ENCODE measurements at regions not wholly inside any gene's neighbourhood (a gene's known extent, or its start where the extent isn't known, plus 50 kb on each side); places are given as distances from the start of the nearest gene placed in this dataset.

DNA sequence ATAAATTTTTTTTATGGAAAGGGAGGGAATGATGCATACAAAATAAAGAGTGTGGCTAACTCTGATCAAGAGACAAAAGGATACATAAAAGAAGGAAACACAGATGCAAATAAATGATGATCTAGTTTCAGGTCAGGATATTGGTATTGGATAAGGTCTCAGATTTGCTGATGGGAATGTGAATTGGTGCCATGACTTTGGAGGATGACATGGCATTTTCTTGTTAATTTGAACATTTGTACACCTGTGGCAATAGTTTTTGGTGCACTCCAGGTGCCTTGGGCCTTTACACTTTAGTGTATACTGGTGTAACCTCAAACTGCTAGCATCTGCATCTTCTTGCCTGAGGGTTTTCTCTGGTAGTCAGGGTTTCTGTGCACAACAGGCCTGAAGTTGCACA lies 279.3 kb downstream of the TMEM121 start:
- Histone ChIP-seq H3K27me3 (no peaks in the 10 kb centered on the region), H3K4me3 (no peak overlapping the region), H3K4me1 (replicated peaks in 1 of 2) (no peaks in the 10 kb centered on the region), H3K27ac (no peak overlapping the region), H3K36me3 (replicated peaks in 1 of 2) (no peaks in the 10 kb centered on the region), H3K9me3 (replicated peaks in 1 of 3) (peaks cover 0 to 5% (median 0%) of the 10 kb centered on the region in 3 donors)
- intact Hi-C loops (cut with DNase I) = no loop called here
- TF ChIP-seq, protein P1, sequence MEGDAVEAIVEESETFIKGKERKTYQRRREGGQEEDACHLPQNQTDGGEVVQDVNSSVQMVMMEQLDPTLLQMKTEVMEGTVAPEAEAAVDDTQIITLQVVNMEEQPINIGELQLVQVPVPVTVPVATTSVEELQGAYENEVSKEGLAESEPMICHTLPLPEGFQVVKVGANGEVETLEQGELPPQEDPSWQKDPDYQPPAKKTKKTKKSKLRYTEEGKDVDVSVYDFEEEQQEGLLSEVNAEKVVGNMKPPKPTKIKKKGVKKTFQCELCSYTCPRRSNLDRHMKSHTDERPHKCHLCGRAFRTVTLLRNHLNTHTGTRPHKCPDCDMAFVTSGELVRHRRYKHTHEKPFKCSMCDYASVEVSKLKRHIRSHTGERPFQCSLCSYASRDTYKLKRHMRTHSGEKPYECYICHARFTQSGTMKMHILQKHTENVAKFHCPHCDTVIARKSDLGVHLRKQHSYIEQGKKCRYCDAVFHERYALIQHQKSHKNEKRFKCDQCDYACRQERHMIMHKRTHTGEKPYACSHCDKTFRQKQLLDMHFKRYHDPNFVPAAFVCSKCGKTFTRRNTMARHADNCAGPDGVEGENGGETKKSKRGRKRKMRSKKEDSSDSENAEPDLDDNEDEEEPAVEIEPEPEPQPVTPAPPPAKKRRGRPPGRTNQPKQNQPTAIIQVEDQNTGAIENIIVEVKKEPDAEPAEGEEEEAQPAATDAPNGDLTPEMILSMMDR (IDR thresholded peaks at IDR 0.05) = no peak
- no peak for TF ChIP-seq POLR2A (IDR thresholded peaks at IDR 0.05)
- no peak for DNase-seq

DNA sequence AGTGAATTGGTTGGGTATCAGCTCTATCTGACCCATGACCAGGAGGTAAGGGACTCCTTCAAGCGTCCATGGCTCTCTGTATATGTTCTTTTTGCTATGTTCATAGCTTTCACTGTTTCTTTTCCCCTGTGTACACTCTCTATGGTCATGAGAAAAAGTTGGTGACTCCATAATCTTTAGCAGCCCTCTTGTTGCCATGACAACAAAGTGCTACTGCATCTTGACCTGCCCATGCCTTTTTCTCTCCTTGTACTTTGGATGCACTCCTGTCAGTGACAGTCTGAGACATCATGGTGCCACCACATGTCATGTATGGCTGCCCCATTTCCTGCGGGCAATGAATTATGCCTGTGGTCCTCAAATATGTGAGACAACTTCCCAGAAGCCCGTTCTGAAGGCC lies 280.2 kb downstream of the TMEM121 start:
- H3K4me3 ChIP-seq = no peak overlapping the region
- H3K4me1 ChIP-seq (replicated peaks in 1 of 2) = no peaks in the 10 kb centered on the region
- no peak for DNase-seq
- TF ChIP-seq, protein P1 (IDR thresholded peaks at IDR 0.05) = no peak
- TF ChIP-seq POLR2A (IDR thresholded peaks at IDR 0.05) = no peak
- peaks cover 0 to 5% (median 0%) of the 10 kb centered on the region in 3 donors for H3K9me3 ChIP-seq (replicated peaks in 1 of 3)
- no peaks in the 10 kb centered on the region for H3K36me3 ChIP-seq (replicated peaks in 1 of 2)
- no peaks in the 10 kb centered on the region for H3K27me3 ChIP-seq
- 42 to 57% (median 44%) methylated on average over 3 of the region's 3 CpGs for WGBS, 4 donors
- intact Hi-C loops (cut with DNase I) = no loop called here
- H3K27ac ChIP-seq = no peak overlapping the region

DNA sequence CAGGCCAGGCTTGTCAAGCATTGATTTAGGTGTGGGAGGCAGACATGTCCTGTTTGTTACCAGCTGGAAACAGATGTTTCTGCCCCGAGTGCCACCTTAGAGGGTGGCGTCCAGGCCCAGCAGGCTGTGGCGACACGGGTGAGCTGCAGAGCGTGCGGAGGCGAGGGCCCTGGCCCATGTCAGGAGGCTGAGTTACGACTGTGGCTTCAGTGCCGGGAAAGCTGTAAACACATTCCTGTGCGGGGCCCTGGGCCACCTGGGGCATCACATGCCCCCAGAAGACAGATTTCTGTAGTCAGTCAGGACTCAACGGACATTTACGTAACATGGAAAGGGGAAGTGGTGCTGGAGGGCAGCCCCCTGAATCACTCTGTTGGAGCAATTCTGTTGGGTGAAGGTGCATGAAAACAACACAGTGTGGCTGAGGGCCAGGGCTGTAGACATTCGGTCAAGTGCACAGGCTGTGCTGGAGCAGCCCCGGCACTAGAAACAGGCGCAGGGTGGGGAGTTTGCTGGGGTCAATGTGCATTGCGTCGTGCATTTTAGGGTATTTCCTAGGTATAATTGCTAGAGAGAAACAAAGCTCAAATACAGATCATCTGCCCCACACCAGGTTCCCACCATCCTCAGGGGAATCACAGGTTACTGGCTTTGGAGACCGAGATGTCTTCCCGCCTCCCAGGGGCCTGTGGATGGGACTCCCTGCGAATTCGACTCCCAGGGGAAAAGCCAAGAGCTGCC lies 291.8 kb downstream of the TMEM121 start:
- DNase-seq = no peak
- 55 to 73% (median 62%) methylated on average over 11 to 21 of the region's 21 CpGs for WGBS, 4 donors
- Histone ChIP-seq H3K9me3 (replicated peaks in 1 of 3) (no peaks in the 10 kb centered on the region), H3K4me3 (no peak overlapping the region), H3K27me3 (no peaks in the 10 kb centered on the region), H3K27ac (no peak overlapping the region), H3K36me3 (replicated peaks in 1 of 2) (no peaks in the 10 kb centered on the region), H3K4me1 (replicated peaks in 1 of 2) (no peaks in the 10 kb centered on the region)
- intact Hi-C loops (cut with DNase I) = no loop called here
- TF ChIP-seq, protein P1 (IDR thresholded peaks at IDR 0.05) = no peak
- no peak for TF ChIP-seq POLR2A (IDR thresholded peaks at IDR 0.05)

DNA sequence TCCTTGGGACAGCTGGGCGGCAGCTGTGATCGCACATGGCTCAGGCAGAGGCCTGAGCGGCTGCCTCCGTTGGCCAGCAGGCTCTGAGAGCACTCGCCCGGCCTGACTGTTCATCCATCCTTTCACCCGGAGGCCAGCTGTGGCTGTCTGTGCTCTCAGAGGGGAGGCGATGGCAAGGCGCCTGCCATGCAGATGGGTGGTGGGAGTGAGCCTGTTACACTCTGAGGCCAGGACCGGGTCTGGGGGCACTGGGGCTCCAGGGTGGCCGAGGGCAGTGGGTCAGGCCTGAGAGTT lies 292.3 kb downstream of the TMEM121 start:
- Histone ChIP-seq H3K36me3 (replicated peaks in 1 of 2) (no peaks in the 10 kb centered on the region), H3K9me3 (replicated peaks in 1 of 3) (no peaks in the 10 kb centered on the region), H3K4me3 (no peak overlapping the region), H3K27me3 (no peaks in the 10 kb centered on the region), H3K27ac (no peak overlapping the region), H3K4me1 (replicated peaks in 1 of 2) (no peaks in the 10 kb centered on the region)
- 50 to 75% (median 71%) methylated on average over 2 to 11 of the region's 11 CpGs; no CpG with 5 or more reads in 1 of the 4 donors for WGBS, 4 donors
- TF ChIP-seq, protein P1 (IDR thresholded peaks at IDR 0.05) = no peak
- TF ChIP-seq POLR2A (IDR thresholded peaks at IDR 0.05) = no peak
- intact Hi-C loops (cut with DNase I) = no loop called here
- no peak for DNase-seq
